Lower leg skin (tissue), 4 donors: ENCODE measurements at regions not wholly inside any gene's neighbourhood (a gene's known extent, or its start where the extent isn't known, plus 50 kb on each side); places are given as distances from the start of the nearest gene placed in this dataset.

Experiments
- DNase-seq, 2 donors: peaks; one replicate each; pipeline ENCODE4 v3.0.0-alpha.2; 2019; ENCODE audit warnings: low spot score in 2 of 2
- H3K4me3 ChIP-seq: fragments of 200-600 bp; sonication (generic); 2 replicates; pipeline ENCODE4 v1.5.1; 2017; ENCODE audit warnings: mild to moderate bottlenecking, low read depth; ENCODE audit not compliant: poor library complexity, severe bottlenecking
- POLR2A ChIP-seq, 2 donors: fragments of 450-650 bp; IDR thresholded peaks; one replicate each; pipeline ENCODE4 v1.6.1; 2016 to 2017; ENCODE audit warnings: antibody characterized with exemption in 2 of 2, mild to moderate bottlenecking in 1 of 2, moderate library complexity in 1 of 2
- WGBS, 2 donors: methylation state at CpG; one replicate each; pipeline ENCODE4 v1.1.5; 2018; 5-methylcytosine and 5-hydroxymethylcytosine counted together
- intact Hi-C: fragments of 100-400 bp; cut with DNase I; formaldehyde crosslinking; loops from one replicate; pipeline ENCODE4 v1.15.0; 2023; ENCODE audit warnings: low total_unique reads
- TF ChIP-seq, protein P1 (sequence below), 3 donors: fragments of 450-650 bp; IDR thresholded peaks; one replicate each; pipeline ENCODE4 v1.5.1; 2016; ENCODE audit warnings: antibody characterized with exemption in 3 of 3, mild to moderate bottlenecking in 3 of 3, moderate library complexity in 2 of 3

DNA sequence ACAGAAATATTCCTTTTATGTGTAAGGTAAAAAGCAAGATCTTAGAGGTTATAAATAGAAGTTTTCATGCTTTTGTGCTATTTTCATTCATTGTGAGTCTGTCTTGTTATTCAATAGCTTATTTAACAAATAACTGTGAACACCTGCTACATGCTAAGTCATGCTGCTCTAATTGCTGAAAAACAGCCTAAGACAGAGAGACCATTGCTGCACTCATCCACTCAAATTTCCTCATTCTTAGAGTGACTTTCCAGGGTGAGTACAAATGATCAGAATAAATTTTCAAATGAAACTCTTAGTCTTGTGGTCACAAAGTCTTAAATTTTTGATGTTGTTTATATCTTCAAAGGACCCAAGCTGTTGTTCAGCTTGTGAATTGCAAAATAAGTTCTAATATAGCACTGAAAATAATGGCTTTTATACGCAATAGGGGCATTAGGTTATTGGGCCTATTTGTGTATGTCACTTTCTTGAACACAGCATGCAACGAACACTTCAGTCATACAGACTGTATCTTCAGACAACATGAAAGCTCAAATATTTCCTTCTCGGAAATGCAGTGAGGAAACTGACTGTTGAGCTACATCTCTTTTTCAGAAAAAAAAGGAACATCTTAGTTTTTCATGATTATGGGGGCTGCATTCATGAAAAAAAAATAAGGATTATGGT is 247.9 kb upstream of the PCDH15 start:
- DNase-seq: no peak
- WGBS, 2 donors: 74 to 76% methylated on average over 3 of the region's 3 CpGs
- intact Hi-C loops: no loop called here
- no peak for TF ChIP-seq POLR2A (IDR thresholded peaks at IDR 0.05)
- TF ChIP-seq, protein P1, sequence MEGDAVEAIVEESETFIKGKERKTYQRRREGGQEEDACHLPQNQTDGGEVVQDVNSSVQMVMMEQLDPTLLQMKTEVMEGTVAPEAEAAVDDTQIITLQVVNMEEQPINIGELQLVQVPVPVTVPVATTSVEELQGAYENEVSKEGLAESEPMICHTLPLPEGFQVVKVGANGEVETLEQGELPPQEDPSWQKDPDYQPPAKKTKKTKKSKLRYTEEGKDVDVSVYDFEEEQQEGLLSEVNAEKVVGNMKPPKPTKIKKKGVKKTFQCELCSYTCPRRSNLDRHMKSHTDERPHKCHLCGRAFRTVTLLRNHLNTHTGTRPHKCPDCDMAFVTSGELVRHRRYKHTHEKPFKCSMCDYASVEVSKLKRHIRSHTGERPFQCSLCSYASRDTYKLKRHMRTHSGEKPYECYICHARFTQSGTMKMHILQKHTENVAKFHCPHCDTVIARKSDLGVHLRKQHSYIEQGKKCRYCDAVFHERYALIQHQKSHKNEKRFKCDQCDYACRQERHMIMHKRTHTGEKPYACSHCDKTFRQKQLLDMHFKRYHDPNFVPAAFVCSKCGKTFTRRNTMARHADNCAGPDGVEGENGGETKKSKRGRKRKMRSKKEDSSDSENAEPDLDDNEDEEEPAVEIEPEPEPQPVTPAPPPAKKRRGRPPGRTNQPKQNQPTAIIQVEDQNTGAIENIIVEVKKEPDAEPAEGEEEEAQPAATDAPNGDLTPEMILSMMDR (IDR thresholded peaks at IDR 0.05): no peak
- H3K4me3 ChIP-seq: no peak overlapping the region

DNA sequence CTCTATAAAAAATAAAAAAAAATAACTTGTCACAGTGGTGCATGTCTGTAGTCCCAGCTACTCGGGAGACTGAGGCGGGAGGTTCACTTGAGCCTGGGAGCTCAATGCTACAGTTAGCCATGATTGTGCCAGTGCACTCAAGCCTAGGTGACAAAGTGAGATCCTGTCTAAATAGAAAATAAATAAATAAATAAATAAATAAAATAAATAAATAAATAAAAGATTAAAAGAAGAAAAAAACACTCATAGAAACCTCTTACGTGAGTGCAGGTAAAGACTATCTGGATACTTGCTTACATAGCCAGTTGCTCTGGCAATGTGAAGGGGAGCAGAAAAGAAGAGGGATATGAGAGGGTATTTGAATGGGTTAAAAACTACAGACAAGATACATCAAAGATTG is 242.5 kb upstream of the PCDH15 start:
- DNase-seq: no peak
- intact Hi-C loops: no loop called here
- 91 to 96% methylated on average over 3 of the region's 3 CpGs for WGBS, 2 donors
- TF ChIP-seq, protein P1 (IDR thresholded peaks at IDR 0.05): no peak
- no peak for TF ChIP-seq POLR2A (IDR thresholded peaks at IDR 0.05)
- H3K4me3 ChIP-seq: no peak overlapping the region

DNA sequence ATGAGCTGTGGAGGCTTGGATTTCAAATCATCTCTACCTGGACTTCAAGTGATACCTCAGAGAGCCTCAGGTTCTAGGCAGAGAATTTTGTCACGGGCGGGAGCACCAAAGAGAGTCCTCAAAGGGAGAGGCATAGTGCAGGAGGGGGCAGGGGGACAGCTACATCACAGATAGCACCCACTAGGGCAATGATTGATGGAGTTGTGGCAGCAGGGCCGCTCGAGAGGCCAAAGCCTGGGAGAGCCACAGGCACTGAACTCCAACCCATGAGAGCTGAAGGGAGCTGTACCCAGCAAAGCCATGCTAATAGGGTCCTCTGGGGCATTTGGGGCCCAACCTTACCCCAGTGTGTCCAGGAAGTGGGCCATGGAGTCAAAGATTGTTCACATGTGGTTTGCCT is 232.0 kb upstream of the PCDH15 start:
- 91 to 100% methylated on average over 4 of the region's 4 CpGs for WGBS, 2 donors
- no peak overlapping the region for H3K4me3 ChIP-seq
- intact Hi-C loops: no loop called here
- TF ChIP-seq, protein P1 (IDR thresholded peaks at IDR 0.05): no peak
- no peak for TF ChIP-seq POLR2A (IDR thresholded peaks at IDR 0.05)
- peak in 1 of 2 donors; percentile 68 for DNase-seq

DNA sequence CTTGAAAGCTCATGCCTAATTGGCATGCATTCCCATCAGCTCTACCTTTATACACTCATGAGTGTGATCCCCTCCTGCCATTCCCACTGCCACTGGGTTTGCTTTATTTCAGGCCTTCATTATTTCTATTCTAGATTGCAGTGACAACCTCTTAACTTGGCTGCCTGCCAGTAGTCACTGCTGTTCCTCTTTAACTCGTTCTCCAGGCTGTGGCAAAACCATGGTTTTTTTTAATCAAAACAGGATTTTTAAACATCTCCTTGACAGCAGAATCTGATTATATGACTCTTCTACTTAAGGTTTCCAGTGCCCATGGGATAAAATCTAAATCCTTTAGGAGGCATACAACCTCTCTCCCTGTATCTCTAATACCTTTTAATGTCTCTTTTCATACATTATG is 223.7 kb upstream of the PCDH15 start:
- no peak overlapping the region for H3K4me3 ChIP-seq
- intact Hi-C loops: no loop called here
- TF ChIP-seq POLR2A (IDR thresholded peaks at IDR 0.05): no peak
- TF ChIP-seq, protein P1 (IDR thresholded peaks at IDR 0.05): no peak
- DNase-seq: no peak
- WGBS, 2 donors: 0% methylated on average over 1 of the region's 1 CpG

DNA sequence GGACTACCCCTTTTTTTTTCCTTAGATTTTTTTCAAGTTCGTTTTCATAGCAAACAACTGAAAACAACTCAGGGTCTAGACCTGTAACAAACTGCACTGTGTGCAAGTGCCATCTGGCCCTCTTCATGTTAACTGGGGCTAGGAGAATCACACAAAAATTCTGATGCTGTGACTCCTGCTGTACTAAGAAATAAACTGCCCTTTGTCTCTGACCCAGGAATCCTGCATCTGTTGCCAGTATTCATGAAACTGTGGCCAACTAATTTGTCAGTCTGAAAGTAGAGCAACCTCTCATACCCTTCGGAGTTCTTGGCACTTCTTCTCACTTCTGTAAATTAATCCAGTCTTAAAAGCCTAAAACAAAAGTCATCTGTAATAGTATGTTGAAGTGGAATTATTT is 218.4 kb upstream of the PCDH15 start:
- no peak overlapping the region for H3K4me3 ChIP-seq
- intact Hi-C loops: no loop called here
- no peak for TF ChIP-seq POLR2A (IDR thresholded peaks at IDR 0.05)
- TF ChIP-seq, protein P1 (IDR thresholded peaks at IDR 0.05): no peak
- DNase-seq: no peak
- 19 to 32% methylated on average over 2 of the region's 2 CpGs for WGBS, 2 donors

DNA sequence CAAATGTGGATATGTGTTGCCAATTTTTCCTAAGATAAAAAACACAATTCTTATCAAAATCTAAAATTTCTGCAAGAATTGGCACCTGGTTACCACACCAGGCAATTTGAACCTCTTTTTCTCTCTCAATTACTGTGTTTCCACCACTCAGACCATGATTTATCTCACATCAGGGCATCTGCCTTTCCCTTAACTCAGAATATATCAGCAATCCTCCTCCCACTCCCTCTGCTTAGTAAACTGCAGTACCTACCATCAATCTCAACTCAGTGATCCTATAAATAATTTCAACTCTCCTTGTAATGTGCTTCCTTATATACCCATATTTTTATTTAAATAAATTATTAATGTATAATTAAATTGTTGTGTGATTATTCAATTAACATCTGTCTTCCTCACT is 212.3 kb upstream of the PCDH15 start:
- H3K4me3 ChIP-seq: no peak overlapping the region
- no peak for TF ChIP-seq POLR2A (IDR thresholded peaks at IDR 0.05)
- TF ChIP-seq, protein P1 (IDR thresholded peaks at IDR 0.05): no peak
- intact Hi-C loops: no loop called here
- DNase-seq: no peak
